ENCODE measurements at regions not wholly inside any gene's neighbourhood (a gene's known extent, or its start where the extent isn't known, plus 50 kb on each side); places are given as distances from the start of the nearest gene placed in this dataset.

DNA sequence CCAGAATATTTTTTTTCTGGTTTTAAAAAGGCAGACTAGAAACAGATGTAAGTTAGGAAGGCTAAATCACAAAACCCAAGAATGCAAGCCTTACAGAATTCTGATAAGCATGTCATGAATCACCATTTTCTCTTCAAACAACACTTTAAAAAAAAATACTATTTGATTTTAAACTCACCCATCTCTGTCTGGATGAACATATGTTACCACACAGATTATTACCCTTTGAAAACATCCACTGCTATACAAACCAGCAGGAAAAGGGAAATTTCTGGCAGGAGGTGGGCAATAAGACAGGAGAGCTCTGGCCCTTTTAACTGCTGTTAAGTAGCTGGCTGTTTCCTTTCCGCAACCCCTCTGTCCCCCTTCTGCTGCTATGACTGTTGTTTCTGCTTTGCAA, 317.7 kb upstream of the NOCT start:
- intact Hi-C loops (cut with DNase I; ENCODE audit: low total_unique reads): no loop called here
- Histone ChIP-seq H3K27ac (no peak overlapping the region), H3K36me3 (no peaks in the 10 kb centered on the region), H3K4me3 (no peak overlapping the region), H3K4me1 (no peaks in the 10 kb centered on the region), H3K27me3 (no peaks in the 10 kb centered on the region), H3K9me3 (no peaks in the 10 kb centered on the region)
- DNase-seq (ENCODE audit: low spot score in 2 of 2): no peak
- TF ChIP-seq, protein P1, sequence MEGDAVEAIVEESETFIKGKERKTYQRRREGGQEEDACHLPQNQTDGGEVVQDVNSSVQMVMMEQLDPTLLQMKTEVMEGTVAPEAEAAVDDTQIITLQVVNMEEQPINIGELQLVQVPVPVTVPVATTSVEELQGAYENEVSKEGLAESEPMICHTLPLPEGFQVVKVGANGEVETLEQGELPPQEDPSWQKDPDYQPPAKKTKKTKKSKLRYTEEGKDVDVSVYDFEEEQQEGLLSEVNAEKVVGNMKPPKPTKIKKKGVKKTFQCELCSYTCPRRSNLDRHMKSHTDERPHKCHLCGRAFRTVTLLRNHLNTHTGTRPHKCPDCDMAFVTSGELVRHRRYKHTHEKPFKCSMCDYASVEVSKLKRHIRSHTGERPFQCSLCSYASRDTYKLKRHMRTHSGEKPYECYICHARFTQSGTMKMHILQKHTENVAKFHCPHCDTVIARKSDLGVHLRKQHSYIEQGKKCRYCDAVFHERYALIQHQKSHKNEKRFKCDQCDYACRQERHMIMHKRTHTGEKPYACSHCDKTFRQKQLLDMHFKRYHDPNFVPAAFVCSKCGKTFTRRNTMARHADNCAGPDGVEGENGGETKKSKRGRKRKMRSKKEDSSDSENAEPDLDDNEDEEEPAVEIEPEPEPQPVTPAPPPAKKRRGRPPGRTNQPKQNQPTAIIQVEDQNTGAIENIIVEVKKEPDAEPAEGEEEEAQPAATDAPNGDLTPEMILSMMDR (IDR thresholded peaks at IDR 0.05): no peak
- no peak for TF ChIP-seq POLR2A (IDR thresholded peaks at IDR 0.05)
- TF ChIP-seq POLR2AphosphoS5 (IDR thresholded peaks at IDR 0.05): no peak

DNA sequence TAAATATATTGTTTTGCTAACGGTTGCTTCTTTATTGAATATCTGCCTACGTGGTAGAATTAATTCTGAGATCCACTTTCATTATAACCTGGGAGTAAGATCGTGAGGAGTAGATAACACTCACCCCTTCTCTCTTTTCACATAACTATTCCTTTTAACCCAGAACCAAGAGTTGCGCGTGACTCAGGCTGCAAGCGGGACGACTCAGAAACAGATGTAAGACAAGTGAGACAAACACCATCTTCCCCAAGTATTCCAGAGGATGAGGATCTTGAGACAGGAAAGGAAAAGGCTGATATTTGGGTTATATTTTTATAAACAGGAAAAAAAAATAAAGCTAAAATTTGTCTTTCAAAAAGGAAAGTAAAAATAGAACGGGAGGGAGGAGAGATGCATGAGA, 318.8 kb upstream of the NOCT start:
- TF ChIP-seq, protein P1 (IDR thresholded peaks at IDR 0.05): no peak
- TF ChIP-seq POLR2A (IDR thresholded peaks at IDR 0.05) (no peak), POLR2AphosphoS5 (IDR thresholded peaks at IDR 0.05) (no peak)
- intact Hi-C loops (cut with DNase I; ENCODE audit: low total_unique reads): no loop called here
- Histone ChIP-seq H3K4me1 (no peaks in the 10 kb centered on the region), H3K36me3 (no peaks in the 10 kb centered on the region), H3K27ac (no peak overlapping the region), H3K4me3 (no peak overlapping the region), H3K9me3 (no peaks in the 10 kb centered on the region), H3K27me3 (no peaks in the 10 kb centered on the region)
- DNase-seq (ENCODE audit: low spot score in 2 of 2): no peak

DNA sequence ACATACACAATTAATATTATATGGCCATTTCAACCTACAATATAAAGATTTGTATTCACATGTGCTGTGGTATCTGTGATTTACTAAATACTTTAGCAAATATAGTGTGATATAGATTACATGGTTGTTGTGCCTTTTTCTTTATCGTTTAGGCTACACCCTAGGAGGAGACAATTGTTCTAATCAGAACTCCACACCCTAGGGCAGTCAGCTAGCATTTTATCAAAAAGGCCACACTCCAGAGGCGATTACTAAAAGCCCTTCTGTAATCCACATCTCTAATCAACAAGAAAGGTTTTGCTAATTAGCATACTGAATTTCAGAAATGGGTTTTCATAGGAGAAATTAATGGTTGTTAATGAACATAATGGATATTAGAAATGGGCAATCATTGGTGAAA, 319.5 kb upstream of the NOCT start:
- no peaks in the 10 kb centered on the region for H3K36me3 ChIP-seq

DNA sequence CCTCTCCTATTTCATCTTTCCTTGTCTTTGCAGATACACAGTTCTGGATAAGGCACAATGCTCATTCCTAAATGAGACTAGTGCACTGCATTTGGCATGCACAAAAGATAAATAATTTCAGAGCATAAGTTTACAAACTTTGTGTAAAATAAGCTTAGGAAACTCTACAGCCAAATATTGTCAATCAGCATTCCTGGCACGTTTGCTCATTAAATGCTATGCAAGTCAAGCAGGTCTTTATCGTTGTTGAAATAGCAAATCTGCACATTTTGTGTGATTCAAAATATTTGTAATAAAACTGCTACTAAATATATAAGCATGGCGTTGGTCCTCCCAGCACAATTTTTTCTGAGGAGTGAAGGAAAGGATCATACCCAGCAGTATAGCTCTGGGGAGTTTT, 322.1 kb upstream of the NOCT start:
- no peak for TF ChIP-seq POLR2AphosphoS5 (IDR thresholded peaks at IDR 0.05)
- no peaks in the 10 kb centered on the region for H3K4me1 ChIP-seq
- no peaks in the 10 kb centered on the region for H3K9me3 ChIP-seq
- intact Hi-C loops (cut with DNase I; ENCODE audit: low total_unique reads): no loop called here
- H3K4me3 ChIP-seq: no peak overlapping the region
- no peaks in the 10 kb centered on the region for H3K36me3 ChIP-seq
- DNase-seq (ENCODE audit: low spot score in 2 of 2): no peak
- H3K27me3 ChIP-seq: no peaks in the 10 kb centered on the region
- no peak overlapping the region for H3K27ac ChIP-seq

More for the DNA sequence above, 319.5 kb upstream of the NOCT start:
- Histone ChIP-seq H3K4me1 (no peaks in the 10 kb centered on the region), H3K9me3 (no peaks in the 10 kb centered on the region), H3K27ac (no peak overlapping the region), H3K4me3 (no peak overlapping the region), H3K27me3 (no peaks in the 10 kb centered on the region)
- TF ChIP-seq, protein P1 (IDR thresholded peaks at IDR 0.05): no peak
- TF ChIP-seq POLR2AphosphoS5 (IDR thresholded peaks at IDR 0.05) (no peak), POLR2A (IDR thresholded peaks at IDR 0.05) (no peak)
- intact Hi-C loops (cut with DNase I; ENCODE audit: low total_unique reads): no loop called here
- no peak for DNase-seq (ENCODE audit: low spot score in 2 of 2)

DNA sequence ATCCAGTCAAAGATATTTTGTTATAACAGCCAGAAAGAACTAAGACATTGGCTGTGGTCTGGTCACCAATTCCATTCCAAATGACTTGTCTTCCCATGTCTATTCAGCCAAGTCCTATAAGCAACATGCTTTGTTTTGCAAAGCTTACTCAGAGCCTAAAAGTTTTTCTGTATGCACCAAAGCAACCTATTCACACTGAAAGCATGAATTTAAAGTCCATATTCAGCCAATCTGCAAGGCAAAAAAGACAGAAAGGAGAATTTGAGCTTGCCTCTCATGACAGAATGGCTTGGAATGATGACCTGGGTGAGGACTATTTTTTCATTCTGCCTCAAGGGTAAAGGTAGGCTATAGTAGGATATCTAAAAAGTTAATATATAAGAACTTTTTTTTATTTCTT, 323.2 kb upstream of the NOCT start:
- Histone ChIP-seq H3K4me3 (no peak overlapping the region), H3K27ac (no peak overlapping the region), H3K36me3 (no peaks in the 10 kb centered on the region), H3K4me1 (no peaks in the 10 kb centered on the region), H3K9me3 (no peaks in the 10 kb centered on the region), H3K27me3 (no peaks in the 10 kb centered on the region)
- intact Hi-C loops (cut with DNase I; ENCODE audit: low total_unique reads): no loop called here
- DNase-seq (ENCODE audit: low spot score in 2 of 2): no peak
- TF ChIP-seq POLR2AphosphoS5 (IDR thresholded peaks at IDR 0.05) (no peak), POLR2A (IDR thresholded peaks at IDR 0.05) (no peak)
- TF ChIP-seq, protein P1 (IDR thresholded peaks at IDR 0.05): no peak

DNA sequence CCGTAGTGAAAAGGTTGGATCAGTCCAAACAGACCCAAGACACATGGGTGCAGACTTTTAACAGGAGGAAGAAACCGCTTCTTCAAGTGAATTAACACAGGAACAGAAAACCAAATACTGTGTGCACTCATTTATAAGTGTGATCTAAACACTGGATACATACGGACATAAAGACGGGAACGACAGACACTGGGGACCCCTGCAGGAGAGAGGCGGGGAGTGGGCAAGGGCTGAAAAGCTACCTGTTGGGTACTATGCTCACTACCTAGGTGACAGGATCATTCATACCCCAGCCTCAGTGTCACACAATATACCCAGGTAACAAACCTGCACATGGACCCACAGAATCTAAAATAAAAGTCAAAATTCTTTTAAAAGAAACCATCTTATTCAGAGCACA, 326.0 kb upstream of the NOCT start:
- H3K27me3 ChIP-seq: no peaks in the 10 kb centered on the region
- H3K4me1 ChIP-seq: no peaks in the 10 kb centered on the region
- H3K27ac ChIP-seq: no peak overlapping the region
- no peak overlapping the region for H3K4me3 ChIP-seq
- TF ChIP-seq POLR2A (IDR thresholded peaks at IDR 0.05) (no peak), POLR2AphosphoS5 (IDR thresholded peaks at IDR 0.05) (no peak)
- TF ChIP-seq, protein P1 (IDR thresholded peaks at IDR 0.05): no peak
- no peaks in the 10 kb centered on the region for H3K36me3 ChIP-seq
- intact Hi-C loops (cut with DNase I; ENCODE audit: low total_unique reads): no loop called here
- DNase-seq (ENCODE audit: low spot score in 2 of 2): no peak
- no peaks in the 10 kb centered on the region for H3K9me3 ChIP-seq
